H9 (cell line): ENCODE measurements at regions not wholly inside any gene's neighbourhood (a gene's known extent, or its start where the extent isn't known, plus 50 kb on each side); places are given as distances from the start of the nearest gene placed in this dataset.
"Not testable (repeated sequence)": the region's sequence is repeated elsewhere in the genome, so short reads cannot be mapped to it uniquely, and the experiment has no call there.

Experiments used
- DNase-seq: peaks from one replicate; pipeline ENCODE4 v3.0.0-alpha.2; 2017
- H2AFZ ChIP-seq: one replicate; pipeline ENCODE4 v1.6.1; 2013; ENCODE audit warnings: mild to moderate bottlenecking, low read length, control low read depth, moderate library complexity
- H2AK5ac ChIP-seq: 2 replicates; pipeline ENCODE4 v1.6.1; 2013; ENCODE audit warnings: low read length, control low read depth, mixed read lengths; ENCODE audit not compliant: insufficient read length
- H2BK120ac ChIP-seq: one replicate; pipeline ENCODE4 v1.6.1; 2013; ENCODE audit warnings: low read depth, mild to moderate bottlenecking, low read length, control low read depth, inconsistent platforms; ENCODE audit not compliant: poor library complexity, severe bottlenecking
- H2BK12ac ChIP-seq: 2 replicates; pipeline ENCODE4 v1.6.1; 2013; ENCODE audit warnings: low read length, control low read depth, mixed read lengths, low read depth; ENCODE audit not compliant: insufficient read length
- H2BK15ac ChIP-seq: 2 replicates; pipeline ENCODE4 v1.6.1; 2013; ENCODE audit warnings: low read depth, low read length, control low read depth
- H2BK20ac ChIP-seq: one replicate; pipeline ENCODE4 v1.6.1; 2013; ENCODE audit warnings: low read depth, mild to moderate bottlenecking, low read length, control low read depth, inconsistent platforms; ENCODE audit not compliant: poor library complexity, severe bottlenecking
- H2BK5ac ChIP-seq: 2 replicates; pipeline ENCODE4 v1.6.1; 2013; ENCODE audit warnings: low read length, control low read depth, mixed read lengths; ENCODE audit not compliant: insufficient read length
- H3K14ac ChIP-seq: 2 replicates; pipeline ENCODE4 v1.6.1; 2013; ENCODE audit warnings: low read length, control low read depth; ENCODE audit not compliant: insufficient read depth
- H3K18ac ChIP-seq: 2 replicates; pipeline ENCODE4 v1.6.1; 2013; ENCODE audit warnings: low read depth, mild to moderate bottlenecking, mixed read lengths, low read length, control low read depth; ENCODE audit not compliant: insufficient read length
- H3K23ac ChIP-seq: 2 replicates; pipeline ENCODE4 v1.6.1; 2013; ENCODE audit warnings: low read length, control low read depth, mixed read lengths, low read depth; ENCODE audit not compliant: insufficient read length
- H3K23me2 ChIP-seq: 2 replicates; pipeline ENCODE4 v1.6.1; 2013; ENCODE audit warnings: low read depth, mild to moderate bottlenecking, mixed read lengths, low read length, control low read depth; ENCODE audit not compliant: insufficient read length, poor library complexity, severe bottlenecking
- H3K27ac ChIP-seq: 2 replicates; pipeline ENCODE4 v1.5.1; 2013; ENCODE audit warnings: low read length, control low read depth, mixed read lengths, low read depth; ENCODE audit not compliant: insufficient read length
- H3K27me3 ChIP-seq: 2 replicates; pipeline ENCODE4 v1.6.1; 2013; ENCODE audit warnings: low read length, control low read depth, inconsistent platforms; ENCODE audit not compliant: insufficient read depth
- H3K4ac ChIP-seq: 2 replicates; pipeline ENCODE4 v1.6.1; 2013; ENCODE audit warnings: low read depth, mild to moderate bottlenecking, control low read depth, inconsistent platforms, low read length, moderate library complexity
- H3K4me1 ChIP-seq: 2 replicates; pipeline ENCODE4 v1.6.1; 2013; ENCODE audit warnings: low read length, control low read depth, inconsistent platforms; ENCODE audit not compliant: insufficient read depth
- H3K4me2 ChIP-seq: 2 replicates; pipeline ENCODE4 v1.6.1; 2013; ENCODE audit warnings: low read length, control low read depth, mixed read lengths; ENCODE audit not compliant: insufficient read length, insufficient read depth
- H3K56ac ChIP-seq: 2 replicates; pipeline ENCODE4 v1.6.1; 2013; ENCODE audit warnings: low read depth, mild to moderate bottlenecking, mixed read lengths, low read length, control low read depth; ENCODE audit not compliant: insufficient read length
- H3K79me1 ChIP-seq: 2 replicates; pipeline ENCODE4 v1.6.1; 2013; ENCODE audit warnings: low read depth, mild to moderate bottlenecking, moderate library complexity, low read length, control low read depth, inconsistent platforms; ENCODE audit not compliant: insufficient read depth, poor library complexity, severe bottlenecking
- H3K79me2 ChIP-seq: 2 replicates; pipeline ENCODE4 v1.6.1; 2013; ENCODE audit warnings: low read length, control low read depth, inconsistent platforms; ENCODE audit not compliant: insufficient read depth
- H3K9ac ChIP-seq: 2 replicates; pipeline ENCODE4 v1.6.1; 2013; ENCODE audit warnings: low read length, control low read depth, mixed read lengths; ENCODE audit not compliant: insufficient read length; ENCODE audit errors: extremely low read depth
- H3K9me3 ChIP-seq: one replicate; pipeline ENCODE4 v1.6.1; 2013; ENCODE audit warnings: low read depth, low read length, inconsistent platforms; ENCODE audit not compliant: control insufficient read depth
- H3T11ph ChIP-seq: one replicate; pipeline ENCODE4 v1.6.1; 2013; ENCODE audit warnings: mild to moderate bottlenecking, low read length, control low read depth, inconsistent platforms
- H4K20me1 ChIP-seq: one replicate; pipeline ENCODE4 v1.6.1; 2013; ENCODE audit not compliant: control insufficient read depth, insufficient read length, insufficient read depth
- H4K5ac ChIP-seq: 2 replicates; pipeline ENCODE4 v1.6.1; 2013; ENCODE audit warnings: low read depth, mild to moderate bottlenecking, mixed read lengths, low read length, control low read depth; ENCODE audit not compliant: insufficient read length
- H4K8ac ChIP-seq: replicated peaks from 2 replicates; pipeline ENCODE4 v1.6.1; 2013; ENCODE audit warnings: low read length, control low read depth, mixed read lengths, low read depth; ENCODE audit not compliant: insufficient read length
- H4K91ac ChIP-seq: 2 replicates; pipeline ENCODE4 v1.6.1; 2013; ENCODE audit warnings: low read depth, mild to moderate bottlenecking, moderate library complexity, mixed read lengths, low read length, control low read depth; ENCODE audit not compliant: insufficient read length
- H3K27ac Mint-ChIP-seq, 3 experiments: 2 replicates in 2 of 3; 3 replicates in 1 of 3; pipeline ENCODE4 v1.8.0; 2020 to 2021; ENCODE audit warnings: mixed read lengths in 3 of 3, mild to moderate bottlenecking in 1 of 3, moderate library complexity in 1 of 3
- H3K27me3 Mint-ChIP-seq: 2 replicates; pipeline ENCODE4 v1.8.0; 2021; ENCODE audit warnings: low read depth, mild to moderate bottlenecking, moderate library complexity, mixed read lengths
- H3K36me3 Mint-ChIP-seq, 3 experiments: 2 replicates in 2 of 3; 3 replicates in 1 of 3; pipeline ENCODE4 v1.8.0; 2020 to 2021; ENCODE audit warnings: low read depth in 3 of 3, mixed read lengths in 3 of 3; ENCODE audit not compliant: insufficient read depth in 1 of 3
- H3K4me1 Mint-ChIP-seq, 2 experiments: 2 replicates each; pipeline ENCODE4 v1.8.0; 2020; ENCODE audit warnings: mixed read lengths in 2 of 2
- H3K4me3 Mint-ChIP-seq, 2 experiments: 2 replicates in 1 of 2; 3 replicates in 1 of 2; pipeline ENCODE4 v1.8.0; 2020 to 2021; ENCODE audit warnings: mild to moderate bottlenecking in 2 of 2, mixed read lengths in 2 of 2, moderate library complexity in 1 of 2
- H3K9me3 Mint-ChIP-seq, 2 experiments: 2 replicates in 1 of 2; 3 replicates in 1 of 2; pipeline ENCODE4 v1.8.0; 2020; ENCODE audit warnings: mild to moderate bottlenecking in 2 of 2, mixed read lengths in 2 of 2, moderate library complexity in 1 of 2
- WGBS: extraction: QIAGEN DNeasy Blood & Tissue Kit; methylation state at CpG from one replicate; pipeline ENCODE4 v1.1.7; 2013; ENCODE audit warnings: missing lambda C conversion rate, low lambda C conversion rate, mixed read lengths; ENCODE audit not compliant: insufficient read length; ENCODE audit errors: extremely low coverage; 5-methylcytosine and 5-hydroxymethylcytosine counted together

DNA sequence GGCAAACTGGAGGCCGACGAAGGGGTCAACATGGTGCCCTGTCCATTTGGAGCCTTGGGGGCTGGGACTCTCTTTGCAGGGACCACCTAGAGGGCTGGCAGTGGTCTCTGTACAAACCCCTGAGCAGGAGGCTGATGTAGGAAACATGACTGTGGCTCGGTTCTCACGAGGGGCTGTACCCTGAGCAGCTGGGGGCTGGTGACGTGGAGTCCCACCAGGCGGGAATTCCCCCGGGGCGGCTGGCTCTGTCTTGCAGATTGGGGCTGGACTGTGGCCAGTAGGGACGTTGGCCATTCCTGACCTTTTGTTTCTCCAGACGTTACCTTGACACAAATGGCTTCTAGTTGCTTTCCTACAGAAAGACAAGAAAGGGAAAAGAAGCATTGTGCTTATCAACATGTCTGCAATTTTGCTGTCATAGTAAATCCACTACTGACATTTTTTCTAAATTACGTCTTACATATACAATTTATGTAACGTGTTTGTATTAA is 115.6 kb upstream of the PRKX start:
- peaks cover 1 to 21% (median 8%) of the 10 kb centered on the region in 3 experiments; a peak in 5 of 7 replicates for H3K36me3 Mint-ChIP-seq
- H3K4me1 Mint-ChIP-seq, H3K23me2 ChIP-seq, H3K27ac Mint-ChIP-seq, H2AFZ ChIP-seq, H3K9ac ChIP-seq, H3K14ac ChIP-seq, H3K4me2 ChIP-seq, H2BK20ac ChIP-seq, H3K27ac ChIP-seq, H3T11ph ChIP-seq, H2BK120ac ChIP-seq, H4K5ac ChIP-seq, H3K79me1 ChIP-seq, H3K9me3 Mint-ChIP-seq, H3K4me3 Mint-ChIP-seq, H3K9me3 ChIP-seq, H3K18ac ChIP-seq, H4K91ac ChIP-seq, H3K23ac ChIP-seq, H2BK15ac ChIP-seq, H3K4me1 ChIP-seq, H2AK5ac ChIP-seq, H3K79me2 ChIP-seq, H3K56ac ChIP-seq, H4K8ac ChIP-seq, H2BK5ac ChIP-seq, H3K4ac ChIP-seq, H4K20me1 ChIP-seq, H2BK12ac ChIP-seq, DNase-seq, H3K27me3 ChIP-seq, H3K27me3 Mint-ChIP-seq: not testable (repeated sequence)
- no CpG with 5 or more reads among the region's 12 CpGs for WGBS

DNA sequence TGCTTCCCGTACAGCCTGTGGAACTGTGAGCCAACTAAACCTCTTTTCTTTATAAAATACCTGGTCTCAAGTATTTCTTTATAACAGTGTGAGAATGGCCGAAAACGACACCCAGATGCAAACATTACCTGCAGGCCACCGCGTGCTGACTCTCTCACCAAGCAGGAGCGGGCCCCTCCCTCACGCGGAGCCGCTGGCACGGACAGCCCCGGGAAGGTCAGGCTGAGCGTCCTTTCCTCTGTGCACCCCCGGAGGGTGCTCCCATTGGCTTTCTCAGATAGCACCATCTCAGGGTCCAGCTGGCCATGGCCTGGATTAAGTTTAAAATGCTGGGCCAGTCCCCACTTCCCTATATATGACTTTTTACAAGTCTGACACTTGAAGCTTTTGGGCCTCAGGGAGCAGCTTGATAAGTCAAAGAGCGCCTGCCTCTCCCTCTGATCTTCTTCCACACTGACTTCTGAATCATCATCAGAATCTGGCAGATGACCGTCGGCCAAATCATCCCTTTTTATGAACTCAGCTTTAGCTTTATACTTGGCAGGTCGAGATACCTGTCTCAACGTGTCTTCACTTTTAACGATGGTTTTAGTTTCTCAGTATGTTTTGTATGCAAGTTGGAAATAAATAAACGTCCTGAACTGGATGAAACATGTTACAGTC is 115.1 kb upstream of the PRKX start:
- peaks cover 1 to 21% (median 8%) of the 10 kb centered on the region in 3 experiments; a peak in 5 of 7 replicates for H3K36me3 Mint-ChIP-seq
- H3K27me3 Mint-ChIP-seq, H3K23me2 ChIP-seq, H2BK12ac ChIP-seq, H2BK20ac ChIP-seq, H2AFZ ChIP-seq, H2AK5ac ChIP-seq, H2BK5ac ChIP-seq, H3K79me2 ChIP-seq, H3T11ph ChIP-seq, H3K23ac ChIP-seq, H3K4me3 Mint-ChIP-seq, H3K9me3 Mint-ChIP-seq, H4K8ac ChIP-seq, H3K18ac ChIP-seq, H4K20me1 ChIP-seq, H3K4me1 Mint-ChIP-seq, H3K4ac ChIP-seq, H4K5ac ChIP-seq, H3K9me3 ChIP-seq, H2BK15ac ChIP-seq, H3K27ac ChIP-seq, H3K27me3 ChIP-seq, H3K4me1 ChIP-seq, H3K4me2 ChIP-seq, H2BK120ac ChIP-seq, H3K79me1 ChIP-seq, H3K9ac ChIP-seq, DNase-seq, H3K27ac Mint-ChIP-seq, H3K14ac ChIP-seq, H3K56ac ChIP-seq, H4K91ac ChIP-seq: not testable (repeated sequence)
- no CpG with 5 or more reads among the region's 20 CpGs for WGBS
